ENCODE measurements at regions not wholly inside any gene's neighbourhood (a gene's known extent, or its start where the extent isn't known, plus 50 kb on each side); places are given as distances from the start of the nearest gene placed in this dataset. TPM values are rescaled to one million over a fixed set of nuclear protein-coding genes. Genes with fewer than 3 reads are reported as not detected.
"Not testable (repeated sequence)": the region's sequence is repeated elsewhere in the genome, so short reads cannot be mapped to it uniquely, and the experiment has no call there.

DNA sequence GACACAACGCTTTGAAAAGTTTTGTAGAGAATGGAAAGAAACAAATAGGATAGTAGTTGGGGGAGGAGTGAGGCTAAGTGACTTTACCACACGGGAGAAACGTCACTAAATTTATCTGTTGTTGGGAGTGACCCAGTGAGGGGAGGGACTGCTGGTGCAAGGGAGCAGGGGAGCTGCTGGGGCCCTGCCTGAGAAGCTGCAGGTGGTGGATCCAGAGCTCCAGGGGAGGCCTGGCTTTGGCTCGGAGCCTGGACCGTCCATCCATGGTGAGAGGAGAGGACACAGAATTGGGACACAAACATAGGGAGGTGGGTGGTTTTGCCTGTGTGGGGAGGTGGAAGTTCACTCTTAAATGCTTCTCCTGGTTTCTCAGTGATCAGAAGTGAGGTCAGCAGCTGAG, 107.6 kb downstream of the GOSR1 start:
- no peaks in the 10 kb centered on the region for H3K9me3 ChIP-seq
- no peaks in the 10 kb centered on the region for H3K27me3 ChIP-seq
- no peak overlapping the region for H3K4me3 ChIP-seq
- TF ChIP-seq, protein P1, sequence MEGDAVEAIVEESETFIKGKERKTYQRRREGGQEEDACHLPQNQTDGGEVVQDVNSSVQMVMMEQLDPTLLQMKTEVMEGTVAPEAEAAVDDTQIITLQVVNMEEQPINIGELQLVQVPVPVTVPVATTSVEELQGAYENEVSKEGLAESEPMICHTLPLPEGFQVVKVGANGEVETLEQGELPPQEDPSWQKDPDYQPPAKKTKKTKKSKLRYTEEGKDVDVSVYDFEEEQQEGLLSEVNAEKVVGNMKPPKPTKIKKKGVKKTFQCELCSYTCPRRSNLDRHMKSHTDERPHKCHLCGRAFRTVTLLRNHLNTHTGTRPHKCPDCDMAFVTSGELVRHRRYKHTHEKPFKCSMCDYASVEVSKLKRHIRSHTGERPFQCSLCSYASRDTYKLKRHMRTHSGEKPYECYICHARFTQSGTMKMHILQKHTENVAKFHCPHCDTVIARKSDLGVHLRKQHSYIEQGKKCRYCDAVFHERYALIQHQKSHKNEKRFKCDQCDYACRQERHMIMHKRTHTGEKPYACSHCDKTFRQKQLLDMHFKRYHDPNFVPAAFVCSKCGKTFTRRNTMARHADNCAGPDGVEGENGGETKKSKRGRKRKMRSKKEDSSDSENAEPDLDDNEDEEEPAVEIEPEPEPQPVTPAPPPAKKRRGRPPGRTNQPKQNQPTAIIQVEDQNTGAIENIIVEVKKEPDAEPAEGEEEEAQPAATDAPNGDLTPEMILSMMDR (IDR thresholded peaks at IDR 0.05): no peak
- TF ChIP-seq POLR2A (IDR thresholded peaks at IDR 0.05): no peak
- 44 to 58% methylated on average over 5 of the region's 5 CpGs for WGBS, 2 donors
- no peaks in the 10 kb centered on the region for H3K36me3 ChIP-seq (replicated peaks in 1 of 2; ENCODE audit: insufficient read depth in 1 of 2, low read depth in 2 of 2)
- ATAC-seq (no peak), DNase-seq (no peak)
- no peaks in the 10 kb centered on the region for H3K4me1 ChIP-seq
- H3K27ac ChIP-seq: no peak overlapping the region
- intact Hi-C loops (cut with DNase I): no loop called here

DNA sequence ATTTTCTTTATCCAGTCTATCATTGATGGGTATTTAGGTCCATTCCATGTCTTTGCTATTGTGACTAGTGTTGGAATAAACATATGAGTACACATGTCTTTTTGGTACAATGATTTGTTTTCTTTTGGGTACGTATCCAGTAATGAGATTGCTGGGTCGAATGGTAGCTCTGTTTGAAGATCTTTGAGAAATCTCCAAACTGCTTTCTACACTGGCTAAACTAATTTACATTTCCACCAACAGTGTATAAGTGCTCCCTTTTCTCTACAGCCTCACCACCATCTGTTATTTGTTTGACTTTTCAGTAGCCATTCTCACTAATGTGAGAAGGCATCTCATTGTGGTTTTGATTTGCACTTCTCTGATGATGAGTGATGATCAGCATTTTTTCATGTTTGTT, 103.7 kb downstream of the GOSR1 start:
- ATAC-seq (no peak), DNase-seq (no peak)
- no peak for TF ChIP-seq POLR2A (IDR thresholded peaks at IDR 0.05)
- Histone ChIP-seq H3K36me3 (replicated peaks in 1 of 2; ENCODE audit: insufficient read depth in 1 of 2, low read depth in 2 of 2) (no peaks in the 10 kb centered on the region), H3K4me3 (no peak overlapping the region), H3K27ac (no peak overlapping the region), H3K9me3 (no peaks in the 10 kb centered on the region), H3K4me1 (no peaks in the 10 kb centered on the region), H3K27me3 (no peaks in the 10 kb centered on the region)
- WGBS, 2 donors: 79 to 82% methylated on average over 2 of the region's 2 CpGs
- intact Hi-C loops (cut with DNase I): no loop called here

DNA sequence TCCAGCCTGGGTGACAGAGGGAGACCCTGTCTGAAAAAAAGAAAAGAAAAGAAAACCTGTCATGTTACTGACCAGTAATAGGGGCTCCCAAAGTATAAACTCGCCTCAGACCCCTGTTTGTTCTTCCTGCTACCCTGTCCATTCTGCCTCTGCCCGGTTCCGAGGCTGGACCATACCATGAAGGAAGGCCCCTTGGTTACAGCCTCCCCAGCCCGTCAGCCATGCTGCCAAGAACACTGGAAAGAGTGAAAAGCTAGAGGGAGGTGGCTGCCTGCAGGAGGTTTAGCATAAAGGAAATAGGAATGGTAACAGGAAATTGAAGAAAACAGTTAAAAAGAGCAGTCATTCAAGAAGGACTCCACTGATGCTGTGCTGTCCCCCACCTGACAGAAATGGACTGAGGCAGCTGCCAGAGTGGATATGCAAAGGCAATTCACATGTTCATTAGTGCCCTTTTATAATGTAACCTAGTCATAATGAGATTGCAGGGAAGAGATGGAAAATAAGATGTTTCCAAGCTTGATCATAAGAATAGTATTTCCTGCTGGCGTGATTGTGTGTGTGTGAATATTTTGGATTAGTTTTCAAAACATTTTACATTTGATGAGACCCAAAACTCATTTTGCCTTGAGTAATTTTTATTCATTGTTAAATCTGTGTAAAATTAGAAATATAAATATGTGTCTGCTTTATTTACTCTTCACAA, 102.6 kb downstream of the GOSR1 start:
- Histone ChIP-seq H3K4me3 (no peak overlapping the region), H3K36me3 (replicated peaks in 1 of 2; ENCODE audit: insufficient read depth in 1 of 2, low read depth in 2 of 2) (no peaks in the 10 kb centered on the region), H3K9me3 (no peaks in the 10 kb centered on the region), H3K27ac (no peak overlapping the region), H3K27me3 (no peaks in the 10 kb centered on the region), H3K4me1 (no peaks in the 10 kb centered on the region)
- DNase-seq (no peak), ATAC-seq (no peak)
- 68 to 76% methylated on average over 5 of the region's 5 CpGs for WGBS, 2 donors
- intact Hi-C loops (cut with DNase I): no loop called here
- no peak for TF ChIP-seq POLR2A (IDR thresholded peaks at IDR 0.05)
- TF ChIP-seq, protein P1 (IDR thresholded peaks at IDR 0.05): no peak

DNA sequence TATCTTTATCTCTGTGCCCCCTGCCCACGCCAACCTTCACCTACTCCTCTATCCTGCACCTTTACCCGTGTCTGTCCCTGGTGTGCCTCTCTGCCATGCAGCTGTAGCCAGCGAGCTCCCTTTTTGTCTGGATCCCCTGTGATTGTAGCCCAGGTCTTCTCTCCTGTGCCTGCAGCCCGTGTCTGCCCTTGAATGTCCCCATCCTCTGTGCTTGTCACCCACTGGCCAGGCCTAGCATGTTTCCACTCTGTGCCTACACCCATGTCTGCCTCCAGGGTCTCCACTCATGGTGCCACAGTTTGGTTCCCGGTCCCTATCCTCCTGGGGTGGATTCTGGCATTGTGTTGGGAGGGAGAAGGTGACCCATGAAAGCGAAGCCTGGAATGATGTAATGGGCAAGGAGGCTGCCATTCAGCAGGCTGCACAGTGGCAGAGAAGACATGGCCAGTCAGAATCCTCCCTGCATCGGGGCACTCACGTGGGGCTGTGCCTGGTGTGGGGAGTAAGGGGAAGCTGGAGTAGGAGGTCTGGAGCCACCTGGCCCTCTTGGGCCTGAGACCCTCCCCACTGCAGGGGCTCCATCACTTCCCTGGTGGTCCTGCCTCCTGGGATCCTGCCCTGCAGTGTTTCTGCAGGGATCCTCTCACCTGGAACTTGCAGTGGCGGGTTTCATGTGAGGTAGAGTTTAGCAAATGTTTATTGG, 101.0 kb downstream of the GOSR1 start:
- 64 to 71% methylated on average over 9 of the region's 9 CpGs for WGBS, 2 donors
- H3K4me1 ChIP-seq; H3K27me3 ChIP-seq; intact Hi-C loops (cut with DNase I); H3K27ac ChIP-seq; ATAC-seq; H3K9me3 ChIP-seq; H3K36me3 ChIP-seq (replicated peaks in 1 of 2; ENCODE audit: insufficient read depth in 1 of 2, low read depth in 2 of 2); H3K4me3 ChIP-seq; DNase-seq: not testable (repeated sequence)

Small RNA genes in the stretch of these regions (small RNA-seq; reads per million reads assigned to genes)
- gene AC005562.1 (not detected), gene AC127024.7 (not detected), gene RN7SL316P (not detected)
